GM12878 (cell line): ENCODE measurements at regions not wholly inside any gene's neighbourhood (a gene's known extent, or its start where the extent isn't known, plus 50 kb on each side); places are given as distances from the start of the nearest gene placed in this dataset.

Experiments used
- ATAC-seq: fragments of 200-7000 bp; cut with Tn5 transposase; 3 replicates; pipeline ENCODE4 v1.9.1; 2020; ENCODE audit warnings: mild to moderate bottlenecking, moderate library complexity
- BruUV-seq: library from RNA; stranded (reverse); fragments of 400-500 nt; replicated peaks from 2 replicates; lab custom pipeline; 2021; lab: Mats Ljungman, UMichigan
- CTCF ChIA-PET: fragments of 300-600 bp; sonication (Branson Sonifier 250); formaldehyde crosslinking; extraction: SDS; loops from one replicate; lab custom pipeline; 2021; ENCODE audit warnings: inconsistent platforms; lab: Yijun Ruan, JAX
- POLR2A ChIA-PET: fragments of 350-600 bp; formaldehyde crosslinking; extraction: SDS; loops from one replicate; lab custom pipeline; 2021; ENCODE audit warnings: inconsistent platforms; lab: Charles Lee
- RAD21 ChIA-PET: fragments of 300-600 bp; sonication (Branson Sonifier 250); formaldehyde crosslinking; loops from one replicate; lab custom pipeline; 2023; ENCODE audit warnings: antibody characterized with exemption; ENCODE audit not compliant: unreplicated experiment; lab: Charles Lee
- SMC1A ChIA-PET: fragments of 300-600 bp; sonication (Branson Sonifier 250); formaldehyde crosslinking; loops from one replicate; lab custom pipeline; 2023; ENCODE audit not compliant: unreplicated experiment, uncharacterized antibody; lab: Charles Lee
- DNase-seq: peaks from one replicate; pipeline ENCODE4 v3.0.0-alpha.2; 2011; ENCODE audit warnings: low read depth, low spot score
- FAIRE-seq: peaks from 3 replicates; lab custom pipeline; 2011; peaks lifted over from hg19 to GRCh38; lab: Jason Lieb, UNC
- H2AFZ ChIP-seq: 2 replicates; pipeline ENCODE4 v1.6.0; 2011; ENCODE audit warnings: low read depth, low read length, control low read depth; ENCODE audit not compliant: control insufficient read depth
- H3K27ac ChIP-seq: 2 replicates; pipeline ENCODE4 v1.5.1; 2011; ENCODE audit warnings: control low read depth; ENCODE audit not compliant: control insufficient read depth, insufficient read depth
- H3K27me3 ChIP-seq, 2 experiments: replicated peaks in 1 of 2; 2 replicates each; pipeline versions ENCODE4 v1.6.0 to v1.6.1; 2011; ENCODE audit warnings: low read length in 1 of 2; ENCODE audit not compliant: control insufficient read depth in 2 of 2, insufficient read depth in 2 of 2
- H3K36me3 ChIP-seq, 2 experiments: 2 replicates each; pipeline ENCODE4 v1.5.1; 2011; ENCODE audit warnings: low read length in 1 of 2; ENCODE audit not compliant: control insufficient read depth in 2 of 2, insufficient read depth in 2 of 2
- H3K4me1 ChIP-seq: 2 replicates; pipeline ENCODE4 v1.6.1; 2011; ENCODE audit warnings: mild to moderate bottlenecking, low read length, moderate library complexity, mixed read lengths; ENCODE audit not compliant: control insufficient read depth, insufficient read depth
- H3K4me2 ChIP-seq: 2 replicates; pipeline ENCODE4 v1.6.0; 2011; ENCODE audit warnings: control low read depth; ENCODE audit not compliant: control insufficient read depth, insufficient read depth
- H3K4me3 ChIP-seq: fragments of 200-600 bp; sonication (generic); 2 replicates; pipeline ENCODE4 v1.5.1; 2016
- H3K79me2 ChIP-seq: 2 replicates; pipeline ENCODE4 v1.6.0; 2011; ENCODE audit warnings: low read length; ENCODE audit not compliant: control insufficient read depth, insufficient read depth
- H3K9ac ChIP-seq: 2 replicates; pipeline ENCODE4 v1.8.0; 2011; ENCODE audit warnings: low read length, control low read depth, mixed read lengths; ENCODE audit not compliant: control insufficient read depth, insufficient read depth
- H3K9me3 ChIP-seq: replicated peaks from 3 replicates; pipeline ENCODE4 v1.5.1; 2011; ENCODE audit warnings: mild to moderate bottlenecking, low read length; ENCODE audit not compliant: control insufficient read depth, insufficient read depth
- H4K20me1 ChIP-seq: 2 replicates; pipeline ENCODE4 v1.6.0; 2011; ENCODE audit not compliant: control insufficient read depth, insufficient read depth
- CHD2 ChIP-seq: IDR thresholded peaks from 2 replicates; pipeline ENCODE4 v1.6.1; 2011; ENCODE audit warnings: low read depth, low read length, improper control_type of control experiment, borderline replicate concordance
- CREB1 ChIP-seq: IDR thresholded peaks from 2 replicates; pipeline ENCODE4 v1.6.1; 2012; ENCODE audit warnings: low read depth, mild to moderate bottlenecking, inconsistent platforms
- CTCF ChIP-seq, 3 experiments: IDR thresholded peaks in 2 of 3; conservative IDR thresholded peaks in 1 of 3; 2 replicates each; pipeline ENCODE4 v1.5.1; 2011; ENCODE audit warnings: low read depth in 3 of 3, low read length in 3 of 3, mild to moderate bottlenecking in 3 of 3, control low read depth in 2 of 3, moderate library complexity in 2 of 3, inconsistent platforms in 1 of 3, mixed read lengths in 1 of 3; ENCODE audit not compliant: control insufficient read depth in 2 of 3, insufficient read depth in 1 of 3; ENCODE audit errors: extremely low read depth in 1 of 3
- FOS ChIP-seq: IDR thresholded peaks from 3 replicates; pipeline ENCODE4 v1.6.1; 2011; ENCODE audit warnings: borderline replicate concordance; ENCODE audit not compliant: insufficient read length; ENCODE audit errors: extremely low read depth
- GATAD2B ChIP-seq: fragments of 450-650 bp; conservative IDR thresholded peaks from 2 replicates; pipeline ENCODE4 v1.6.1; 2017; ENCODE audit warnings: low read depth, mild to moderate bottlenecking, moderate library complexity
- MEF2B ChIP-seq: fragments of 450-650 bp; IDR thresholded peaks from 2 replicates; pipeline ENCODE4 v1.6.1; 2018; ENCODE audit warnings: mild to moderate bottlenecking, moderate library complexity; ENCODE audit not compliant: partially characterized antibody, poor library complexity, severe bottlenecking
- NFYB ChIP-seq: IDR thresholded peaks from 2 replicates; pipeline ENCODE4 v1.6.1; 2011; ENCODE audit warnings: low read depth, mild to moderate bottlenecking, low read length, improper control_type of control experiment, moderate library complexity; ENCODE audit not compliant: insufficient read depth
- PAX8 ChIP-seq: fragments of 450-650 bp; IDR thresholded peaks from 2 replicates; pipeline ENCODE4 v1.6.1; 2017; ENCODE audit warnings: mild to moderate bottlenecking, moderate library complexity
- RAD21 ChIP-seq: IDR thresholded peaks from 2 replicates; pipeline ENCODE4 v1.6.1; 2011; ENCODE audit warnings: mild to moderate bottlenecking, low read depth, low read length, moderate library complexity; ENCODE audit not compliant: insufficient read depth
- RUNX3 ChIP-seq: IDR thresholded peaks from 2 replicates; pipeline ENCODE4 v1.6.1; 2012; ENCODE audit warnings: low read length, inconsistent platforms
- SIX5 ChIP-seq: IDR thresholded peaks from 2 replicates; pipeline ENCODE4 v1.6.1; 2011; ENCODE audit warnings: mild to moderate bottlenecking, low read depth, low read length, moderate library complexity; ENCODE audit not compliant: severe bottlenecking
- TCF3 ChIP-seq: IDR thresholded peaks from 2 replicates; pipeline ENCODE4 v1.6.1; 2012; ENCODE audit warnings: low read depth, mild to moderate bottlenecking, low read length, borderline replicate concordance; ENCODE audit not compliant: insufficient read depth
- ZNF274 ChIP-seq: IDR thresholded peaks from one replicate; pipeline ENCODE4 v1.8.0; 2011; ENCODE audit not compliant: insufficient read length, insufficient read depth
- WGBS: methylation state at CpG from one replicate; pipeline ENCODE4 v1.1.6; 2016; ENCODE audit warnings: low lambda C conversion rate; ENCODE audit not compliant: insufficient replicate concordance, insufficient coverage; ENCODE audit errors: missing lambda C conversion rate; 5-methylcytosine and 5-hydroxymethylcytosine counted together
- in situ Hi-C: fragments of 300-500 bp; cut with MboI; formaldehyde crosslinking; loops from 9 replicates; pipeline ENCODE4 v1.14.3; 2018; ENCODE audit warnings: mixed read lengths
- intact Hi-C: fragments of 100-400 bp; cut with micrococcal nuclease; formaldehyde crosslinking; loops from one replicate; pipeline ENCODE4 v1.14.2; 2022; ENCODE audit not compliant: unreplicated experiment
- TF ChIP-seq, protein P1 (sequence below): fragments of 450-650 bp; IDR thresholded peaks from 2 replicates; pipeline ENCODE4 v1.6.1; 2017; ENCODE audit warnings: mild to moderate bottlenecking, moderate library complexity
- TF ChIP-seq, protein P2 (sequence below): fragments of 150-350 bp; IDR thresholded peaks from 2 replicates; pipeline ENCODE4 v1.6.1; 2016; ENCODE audit warnings: low read depth, low read length

DNA sequence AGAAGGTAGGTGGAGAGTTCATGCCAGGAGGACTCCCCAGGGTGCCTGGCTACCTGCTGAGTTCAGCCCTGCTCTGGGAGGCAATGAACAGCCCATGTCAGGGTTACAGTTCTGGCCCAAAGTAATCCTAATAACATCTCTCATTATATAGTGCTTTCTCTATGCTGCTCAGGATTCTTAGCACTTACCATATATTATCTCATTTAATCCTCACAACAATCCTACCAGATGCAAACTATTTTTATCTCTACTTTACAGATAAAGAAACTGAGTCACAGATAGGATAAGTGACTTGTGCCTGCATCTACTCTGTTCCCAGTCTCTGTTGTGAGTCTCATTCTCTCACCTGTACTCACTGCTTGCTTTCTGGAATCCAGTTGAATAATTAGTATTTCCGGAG, 105.1 kb upstream of the NFE2L3 start:
- H3K9ac ChIP-seq, result no peak overlapping the region
- no peaks in the 10 kb centered on the region for H3K79me2 ChIP-seq
- intact Hi-C loops (no loop called here), in situ Hi-C loops (no loop called here)
- ChIA-PET SMC1A (interaction anchor here (0.6 kb wide), 1 partner anchor 31 kb away, joined by 3 read pairs; no protein-coding TSS in a partner anchor), POLR2A (no interaction called here), RAD21 (no interaction called here), CTCF (interaction anchor here (2.7 kb wide), 1 partner anchor 150 kb away, joined by 6 read pairs; no protein-coding TSS in a partner anchor)
- BruUV-seq, result no TSS peak
- H2AFZ ChIP-seq, result no peak overlapping the region
- H3K4me3 ChIP-seq, result no peak overlapping the region
- 100% methylated on average over 1 of the region's 1 CpG for WGBS
- H4K20me1 ChIP-seq, result no peaks in the 10 kb centered on the region
- no peak overlapping the region for H3K27ac ChIP-seq
- H3K9me3 ChIP-seq, result no peaks in the 10 kb centered on the region
- no peak overlapping the region for H3K4me2 ChIP-seq
- H3K27me3 ChIP-seq, result peaks cover 0 to 1% of the 10 kb centered on the region in 2 experiments; a peak in 3 of 4 replicates
- ATAC-seq, result no peak
- H3K36me3 ChIP-seq, result no peaks in the 10 kb centered on the region
- DNase-seq, result no peak
- no peak for FAIRE-seq
- no peaks in the 10 kb centered on the region for H3K4me1 ChIP-seq
- no peak for TF ChIP-seq CREB1
- TF ChIP-seq RUNX3, result no peak
- TF ChIP-seq MEF2B, result no peak
- TF ChIP-seq, protein P1, sequence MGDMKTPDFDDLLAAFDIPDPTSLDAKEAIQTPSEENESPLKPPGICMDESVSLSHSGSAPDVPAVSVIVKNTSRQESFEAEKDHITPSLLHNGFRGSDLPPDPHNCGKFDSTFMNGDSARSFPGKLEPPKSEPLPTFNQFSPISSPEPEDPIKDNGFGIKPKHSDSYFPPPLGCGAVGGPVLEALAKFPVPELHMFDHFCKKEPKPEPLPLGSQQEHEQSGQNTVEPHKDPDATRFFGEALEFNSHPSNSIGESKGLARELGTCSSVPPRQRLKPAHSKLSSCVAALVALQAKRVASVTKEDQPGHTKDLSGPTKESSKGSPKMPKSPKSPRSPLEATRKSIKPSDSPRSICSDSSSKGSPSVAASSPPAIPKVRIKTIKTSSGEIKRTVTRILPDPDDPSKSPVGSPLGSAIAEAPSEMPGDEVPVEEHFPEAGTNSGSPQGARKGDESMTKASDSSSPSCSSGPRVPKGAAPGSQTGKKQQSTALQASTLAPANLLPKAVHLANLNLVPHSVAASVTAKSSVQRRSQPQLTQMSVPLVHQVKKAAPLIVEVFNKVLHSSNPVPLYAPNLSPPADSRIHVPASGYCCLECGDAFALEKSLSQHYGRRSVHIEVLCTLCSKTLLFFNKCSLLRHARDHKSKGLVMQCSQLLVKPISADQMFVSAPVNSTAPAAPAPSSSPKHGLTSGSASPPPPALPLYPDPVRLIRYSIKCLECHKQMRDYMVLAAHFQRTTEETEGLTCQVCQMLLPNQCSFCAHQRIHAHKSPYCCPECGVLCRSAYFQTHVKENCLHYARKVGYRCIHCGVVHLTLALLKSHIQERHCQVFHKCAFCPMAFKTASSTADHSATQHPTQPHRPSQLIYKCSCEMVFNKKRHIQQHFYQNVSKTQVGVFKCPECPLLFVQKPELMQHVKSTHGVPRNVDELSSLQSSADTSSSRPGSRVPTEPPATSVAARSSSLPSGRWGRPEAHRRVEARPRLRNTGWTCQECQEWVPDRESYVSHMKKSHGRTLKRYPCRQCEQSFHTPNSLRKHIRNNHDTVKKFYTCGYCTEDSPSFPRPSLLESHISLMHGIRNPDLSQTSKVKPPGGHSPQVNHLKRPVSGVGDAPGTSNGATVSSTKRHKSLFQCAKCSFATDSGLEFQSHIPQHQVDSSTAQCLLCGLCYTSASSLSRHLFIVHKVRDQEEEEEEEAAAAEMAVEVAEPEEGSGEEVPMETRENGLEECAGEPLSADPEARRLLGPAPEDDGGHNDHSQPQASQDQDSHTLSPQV, result no peak
- no peak for TF ChIP-seq RAD21
- TF ChIP-seq TCF3, result no peak
- TF ChIP-seq CTCF (IDR thresholded peaks at IDR 0.05 in 2 of 3, conservative IDR thresholded peaks at IDR 0.05 in 1 of 3; ENCODE audit: control insufficient read depth in 2 of 3, extremely low read depth in 1 of 3, insufficient read depth in 1 of 3, low read depth in 3 of 3, low read length in 3 of 3), result no peak
- TF ChIP-seq, protein P2, sequence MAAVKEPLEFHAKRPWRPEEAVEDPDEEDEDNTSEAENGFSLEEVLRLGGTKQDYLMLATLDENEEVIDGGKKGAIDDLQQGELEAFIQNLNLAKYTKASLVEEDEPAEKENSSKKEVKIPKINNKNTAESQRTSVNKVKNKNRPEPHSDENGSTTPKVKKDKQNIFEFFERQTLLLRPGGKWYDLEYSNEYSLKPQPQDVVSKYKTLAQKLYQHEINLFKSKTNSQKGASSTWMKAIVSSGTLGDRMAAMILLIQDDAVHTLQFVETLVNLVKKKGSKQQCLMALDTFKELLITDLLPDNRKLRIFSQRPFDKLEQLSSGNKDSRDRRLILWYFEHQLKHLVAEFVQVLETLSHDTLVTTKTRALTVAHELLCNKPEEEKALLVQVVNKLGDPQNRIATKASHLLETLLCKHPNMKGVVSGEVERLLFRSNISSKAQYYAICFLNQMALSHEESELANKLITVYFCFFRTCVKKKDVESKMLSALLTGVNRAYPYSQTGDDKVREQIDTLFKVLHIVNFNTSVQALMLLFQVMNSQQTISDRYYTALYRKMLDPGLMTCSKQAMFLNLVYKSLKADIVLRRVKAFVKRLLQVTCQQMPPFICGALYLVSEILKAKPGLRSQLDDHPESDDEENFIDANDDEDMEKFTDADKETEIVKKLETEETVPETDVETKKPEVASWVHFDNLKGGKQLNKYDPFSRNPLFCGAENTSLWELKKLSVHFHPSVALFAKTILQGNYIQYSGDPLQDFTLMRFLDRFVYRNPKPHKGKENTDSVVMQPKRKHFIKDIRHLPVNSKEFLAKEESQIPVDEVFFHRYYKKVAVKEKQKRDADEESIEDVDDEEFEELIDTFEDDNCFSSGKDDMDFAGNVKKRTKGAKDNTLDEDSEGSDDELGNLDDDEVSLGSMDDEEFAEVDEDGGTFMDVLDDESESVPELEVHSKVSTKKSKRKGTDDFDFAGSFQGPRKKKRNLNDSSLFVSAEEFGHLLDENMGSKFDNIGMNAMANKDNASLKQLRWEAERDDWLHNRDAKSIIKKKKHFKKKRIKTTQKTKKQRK, result no peak
- no peak for TF ChIP-seq CHD2
- no peak for TF ChIP-seq FOS
- no peak for TF ChIP-seq NFYB
- TF ChIP-seq ZNF274, result no peak
- no peak for TF ChIP-seq GATAD2B
- no peak for TF ChIP-seq PAX8
- no peak for TF ChIP-seq SIX5
